Vagina (tissue), 2 donors: ENCODE measurements at regions not wholly inside any gene's neighbourhood (a gene's known extent, or its start where the extent isn't known, plus 50 kb on each side); places are given as distances from the start of the nearest gene placed in this dataset.

Experiments used
- POLR2A ChIP-seq, 2 donors: fragments of 450-650 bp; IDR thresholded peaks; one replicate each; pipeline ENCODE4 v1.6.1; 2017; ENCODE audit warnings: antibody characterized with exemption in 2 of 2, mild to moderate bottlenecking in 2 of 2, moderate library complexity in 2 of 2
- POLR2AphosphoS5 ChIP-seq, 2 donors: sonication (generic); formaldehyde crosslinking; IDR thresholded peaks; one replicate each; pipeline ENCODE4 v1.9.0; 2017; ENCODE audit warnings: antibody characterized with exemption in 2 of 2, mild to moderate bottlenecking in 2 of 2, low read depth in 1 of 2; ENCODE audit not compliant: insufficient read depth in 1 of 2
- TF ChIP-seq, protein P1 (sequence below), 3 experiments: fragments of 450-650 bp in 2 of 3; fragments of 200-600 bp in 1 of 3; sonication (generic) in 1 of 3; IDR thresholded peaks; one replicate each; pipeline ENCODE4 v1.5.1; 2017 to 2019; ENCODE audit warnings: antibody characterized with exemption in 3 of 3, mild to moderate bottlenecking in 2 of 3, moderate library complexity in 2 of 3

DNA sequence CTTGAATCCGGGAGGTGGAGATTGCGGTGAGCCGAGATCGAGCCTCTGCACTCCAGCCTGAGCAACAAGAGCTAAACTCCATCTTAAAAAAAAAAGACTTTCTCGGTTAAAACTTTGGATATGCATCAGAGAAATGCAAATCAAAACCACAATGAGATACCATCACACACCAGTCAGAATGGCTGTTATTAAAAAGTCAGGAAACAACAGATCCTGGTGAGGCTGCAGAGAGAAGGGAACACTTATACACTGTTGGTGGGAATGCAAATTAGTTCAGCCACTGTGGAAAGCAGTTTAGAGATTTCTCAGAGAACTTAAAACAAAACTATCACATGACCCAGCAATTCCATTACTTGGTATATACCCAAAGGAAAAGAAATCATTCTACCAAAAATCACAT lies 619.4 kb upstream of the KIRREL3 start:
- TF ChIP-seq, protein P1, sequence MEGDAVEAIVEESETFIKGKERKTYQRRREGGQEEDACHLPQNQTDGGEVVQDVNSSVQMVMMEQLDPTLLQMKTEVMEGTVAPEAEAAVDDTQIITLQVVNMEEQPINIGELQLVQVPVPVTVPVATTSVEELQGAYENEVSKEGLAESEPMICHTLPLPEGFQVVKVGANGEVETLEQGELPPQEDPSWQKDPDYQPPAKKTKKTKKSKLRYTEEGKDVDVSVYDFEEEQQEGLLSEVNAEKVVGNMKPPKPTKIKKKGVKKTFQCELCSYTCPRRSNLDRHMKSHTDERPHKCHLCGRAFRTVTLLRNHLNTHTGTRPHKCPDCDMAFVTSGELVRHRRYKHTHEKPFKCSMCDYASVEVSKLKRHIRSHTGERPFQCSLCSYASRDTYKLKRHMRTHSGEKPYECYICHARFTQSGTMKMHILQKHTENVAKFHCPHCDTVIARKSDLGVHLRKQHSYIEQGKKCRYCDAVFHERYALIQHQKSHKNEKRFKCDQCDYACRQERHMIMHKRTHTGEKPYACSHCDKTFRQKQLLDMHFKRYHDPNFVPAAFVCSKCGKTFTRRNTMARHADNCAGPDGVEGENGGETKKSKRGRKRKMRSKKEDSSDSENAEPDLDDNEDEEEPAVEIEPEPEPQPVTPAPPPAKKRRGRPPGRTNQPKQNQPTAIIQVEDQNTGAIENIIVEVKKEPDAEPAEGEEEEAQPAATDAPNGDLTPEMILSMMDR (IDR thresholded peaks at IDR 0.05) = no peak
- TF ChIP-seq POLR2AphosphoS5 (IDR thresholded peaks at IDR 0.05; ENCODE audit: insufficient read depth in 1 of 2, low read depth in 1 of 2) = no peak
- TF ChIP-seq POLR2A (IDR thresholded peaks at IDR 0.05) = no peak
